Keratinocyte (primary cell): ENCODE measurements at regions not wholly inside any gene's neighbourhood (a gene's known extent, or its start where the extent isn't known, plus 50 kb on each side); places are given as distances from the start of the nearest gene placed in this dataset.

ENCODE experiments used
- DNase-seq: peaks from one replicate; pipeline ENCODE4 v3.0.0-alpha.2; 2011; ENCODE audit warnings: low read depth, missing footprints, low spot score
- FAIRE-seq: peaks from 2 replicates; lab custom pipeline; 2011; peaks lifted over from hg19 to GRCh38; lab: Jason Lieb, UNC
- H2AFZ ChIP-seq: 2 replicates; pipeline ENCODE4 v1.6.0; 2012; ENCODE audit warnings: low read length, control low read depth, inconsistent platforms; ENCODE audit not compliant: control insufficient read depth
- H3K27ac ChIP-seq: 2 replicates; pipeline ENCODE4 v1.5.1; 2011; ENCODE audit warnings: low read length; ENCODE audit not compliant: control insufficient read depth, insufficient read depth
- H3K27me3 ChIP-seq: 3 replicates; pipeline ENCODE4 v1.6.0; 2011; ENCODE audit warnings: low read length; ENCODE audit not compliant: control insufficient read depth, insufficient read depth; ENCODE audit errors: extremely low read depth
- H3K36me3 ChIP-seq, 2 experiments: 2 replicates in 1 of 2; 3 replicates in 1 of 2; pipeline ENCODE4 v1.5.1; 2011; ENCODE audit warnings: low read length in 2 of 2, mild to moderate bottlenecking in 1 of 2; ENCODE audit not compliant: control insufficient read depth in 2 of 2, insufficient read depth in 2 of 2; ENCODE audit errors: extremely low read depth in 1 of 2
- H3K4me1 ChIP-seq: 3 replicates; pipeline ENCODE4 v1.5.1; 2011; ENCODE audit warnings: low read length; ENCODE audit not compliant: control insufficient read depth, insufficient read depth; ENCODE audit errors: extremely low read depth
- H3K4me2 ChIP-seq: 3 replicates; pipeline ENCODE4 v1.6.0; 2011; ENCODE audit warnings: low read depth, low read length; ENCODE audit not compliant: control insufficient read depth, insufficient read depth; ENCODE audit errors: extremely low read depth
- H3K4me3 ChIP-seq, 3 experiments: fragments of 200-600 bp in 1 of 3; sonication (generic) in 1 of 3; 2 replicates in 2 of 3; 3 replicates in 1 of 3; pipeline ENCODE4 v1.5.1; 2011 to 2016; ENCODE audit warnings: low read length in 3 of 3, mild to moderate bottlenecking in 3 of 3, control low read depth in 2 of 3, inconsistent platforms in 1 of 3, low read depth in 1 of 3, mixed read lengths in 1 of 3, mixed run types in 1 of 3, moderate library complexity in 1 of 3; ENCODE audit not compliant: control insufficient read depth in 2 of 3, insufficient read depth in 2 of 3; ENCODE audit errors: extremely low read depth in 1 of 3
- H3K79me2 ChIP-seq: 2 replicates; pipeline ENCODE4 v1.6.0; 2012; ENCODE audit warnings: low read length; ENCODE audit not compliant: control insufficient read depth, insufficient read depth
- H3K9ac ChIP-seq: 3 replicates; pipeline ENCODE4 v1.6.0; 2011; ENCODE audit warnings: low read length; ENCODE audit not compliant: control insufficient read depth, insufficient read depth; ENCODE audit errors: extremely low read depth
- H3K9me1 ChIP-seq: 3 replicates; pipeline ENCODE4 v1.6.0; 2011; ENCODE audit warnings: low read length; ENCODE audit not compliant: control insufficient read depth, insufficient read depth; ENCODE audit errors: extremely low read depth
- H3K9me3 ChIP-seq: 2 replicates; pipeline ENCODE4 v1.5.1; 2012; ENCODE audit warnings: low read depth, low read length; ENCODE audit not compliant: control insufficient read depth
- H4K20me1 ChIP-seq: 3 replicates; pipeline ENCODE4 v1.6.0; 2011; ENCODE audit warnings: low read length; ENCODE audit not compliant: control insufficient read depth, insufficient read depth; ENCODE audit errors: extremely low read depth
- CTCF ChIP-seq, 3 experiments: IDR thresholded peaks in 1 of 3; conservative IDR thresholded peaks in 1 of 3; optimal IDR thresholded peaks in 1 of 3; 2 replicates in 2 of 3; 3 replicates in 1 of 3; pipeline versions ENCODE3 to v1.5.1; 2011; ENCODE audit warnings: low read length in 3 of 3, mild to moderate bottlenecking in 3 of 3, moderate library complexity in 2 of 3, control low read depth in 1 of 3, inconsistent platforms in 1 of 3; ENCODE audit not compliant: insufficient read depth in 2 of 3; ENCODE audit errors: extremely low read depth in 1 of 3
- EZH2 ChIP-seq: IDR thresholded peaks from one replicate; pipeline ENCODE4 v1.6.1; 2012; ENCODE audit warnings: inconsistent platforms, mild to moderate bottlenecking, low read length, moderate library complexity
- dilution Hi-C: fragments of 300-500 bp; cut with MboI; formaldehyde crosslinking; loops from one replicate; pipeline ENCODE4 v1.7.0; 2020; ENCODE audit warnings: low sequenced_read_pairs; ENCODE audit not compliant: extremely low pct_ligation_motif_present

- Histone ChIP-seq H3K4me3 (no peak overlapping the region), H4K20me1 (no peaks in the 10 kb centered on the region), H3K4me2 (no peak overlapping the region), H3K9ac (no peak overlapping the region), H3K9me3 (no peaks in the 10 kb centered on the region), H3K36me3 (no peaks in the 10 kb centered on the region), H3K9me1 (no peaks in the 10 kb centered on the region), H3K79me2 (no peaks in the 10 kb centered on the region), H3K4me1 (peaks cover 6% of the 10 kb centered on the region), H2AFZ (no peak overlapping the region), H3K27me3 (no peaks in the 10 kb centered on the region), H3K27ac (no peak overlapping the region)
- DNase-seq: no peak
- TF ChIP-seq CTCF (optimal IDR thresholded peaks at IDR 0.05 in 1 of 3, IDR thresholded peaks at IDR 0.05 in 1 of 3, conservative IDR thresholded peaks at IDR 0.05 in 1 of 3; ENCODE audit: extremely low read depth in 1 of 3, insufficient read depth in 2 of 3, low read length in 3 of 3) (peak; percentile 32 to 44 (median 41)), EZH2 (no peak)
- dilution Hi-C loops: loop anchor here (25.0 kb wide), 1 partner anchor 263 kb away; no protein-coding TSS in a partner anchor
- FAIRE-seq: no peak
Measured at GRCh38 chr3:190224863-190225692, 97.2 kb downstream of the CLDN1 start.

- no peaks in the 10 kb centered on the region for H3K36me3 ChIP-seq
- dilution Hi-C loops: loop anchor here (25.0 kb wide), 1 partner anchor 262 kb away; no protein-coding TSS in a partner anchor
- H4K20me1 ChIP-seq: no peaks in the 10 kb centered on the region
- no peak for FAIRE-seq
- H3K9ac ChIP-seq: no peak overlapping the region
- no peak overlapping the region for H3K4me2 ChIP-seq
- TF ChIP-seq EZH2 (no peak), CTCF (optimal IDR thresholded peaks at IDR 0.05 in 1 of 3, IDR thresholded peaks at IDR 0.05 in 1 of 3, conservative IDR thresholded peaks at IDR 0.05 in 1 of 3; ENCODE audit: extremely low read depth in 1 of 3, insufficient read depth in 2 of 3, low read length in 3 of 3) (no peak)
- DNase-seq: no peak
- H3K9me1 ChIP-seq: no peaks in the 10 kb centered on the region
- no peaks in the 10 kb centered on the region for H3K27me3 ChIP-seq
- H3K4me3 ChIP-seq: no peak overlapping the region
- H3K27ac ChIP-seq: no peak overlapping the region
- H3K79me2 ChIP-seq: no peaks in the 10 kb centered on the region
- H3K4me1 ChIP-seq: no peaks in the 10 kb centered on the region
- H3K9me3 ChIP-seq: no peaks in the 10 kb centered on the region
- H2AFZ ChIP-seq: no peak overlapping the region
Measured at GRCh38 chr3:190224456-190224855, 97.8 kb downstream of the CLDN1 start.
